HCT116 (cell line): ENCODE measurements at regions not wholly inside any gene's neighbourhood (a gene's known extent, or its start where the extent isn't known, plus 50 kb on each side); places are given as distances from the start of the nearest gene placed in this dataset.
"Not testable (repeated sequence)": the region's sequence is repeated elsewhere in the genome, so short reads cannot be mapped to it uniquely, and the experiment has no call there.

ENCODE experiments used
- ATF3 ChIP-seq: IDR thresholded peaks from 2 replicates; pipeline ENCODE4 v1.6.1; 2012
- CTCF ChIP-seq, 3 experiments: fragments of 200-600 bp in 1 of 3; sonication (generic) in 1 of 3; IDR thresholded peaks in 2 of 3; conservative IDR thresholded peaks in 1 of 3; 2 replicates each; pipeline ENCODE4 v1.5.1; 2012 to 2017; ENCODE audit warnings: low read depth in 2 of 3, low read length in 2 of 3, antibody characterized with exemption in 1 of 3, borderline replicate concordance in 1 of 3, control low read depth in 1 of 3, mild to moderate bottlenecking in 1 of 3, mixed read lengths in 1 of 3, mixed run types in 1 of 3, moderate library complexity in 1 of 3; ENCODE audit not compliant: insufficient read depth in 1 of 3
- EZH2 ChIP-seq: fragments of 200-600 bp; sonication (generic); IDR thresholded peaks from 2 replicates; pipeline ENCODE4 v1.6.1; 2017; ENCODE audit warnings: antibody characterized with exemption, mixed run types
- JUND ChIP-seq: IDR thresholded peaks from 2 replicates; pipeline ENCODE4 v1.6.1; 2012
- MAX ChIP-seq: IDR thresholded peaks from 2 replicates; pipeline ENCODE4 v1.6.1; 2012
- POLR2A ChIP-seq: IDR thresholded peaks from 2 replicates; pipeline ENCODE4 v1.7.0; 2011; ENCODE audit warnings: borderline replicate concordance; ENCODE audit not compliant: insufficient read depth, insufficient read length; ENCODE audit errors: extremely low read depth
- POLR2AphosphoS5 ChIP-seq: IDR thresholded peaks from 2 replicates; pipeline ENCODE4 v1.6.1; 2011; ENCODE audit warnings: mild to moderate bottlenecking, low read depth, low read length, moderate library complexity
- RAD21 ChIP-seq: IDR thresholded peaks from 2 replicates; pipeline ENCODE4 v1.6.1; 2012; ENCODE audit warnings: low read depth, mild to moderate bottlenecking
- SP1 ChIP-seq: IDR thresholded peaks from 2 replicates; pipeline ENCODE4 v1.6.1; 2012; ENCODE audit warnings: low read depth
- TCF7L2 ChIP-seq: IDR thresholded peaks from 2 replicates; pipeline ENCODE4 v1.7.0; 2011; ENCODE audit warnings: borderline replicate concordance, inconsistent platforms; ENCODE audit not compliant: insufficient read depth, insufficient read length; ENCODE audit errors: extremely low read depth
- ZFX ChIP-seq: fragments of 450-650 bp; IDR thresholded peaks from 2 replicates; pipeline ENCODE4 v1.6.1; 2017

DNA sequence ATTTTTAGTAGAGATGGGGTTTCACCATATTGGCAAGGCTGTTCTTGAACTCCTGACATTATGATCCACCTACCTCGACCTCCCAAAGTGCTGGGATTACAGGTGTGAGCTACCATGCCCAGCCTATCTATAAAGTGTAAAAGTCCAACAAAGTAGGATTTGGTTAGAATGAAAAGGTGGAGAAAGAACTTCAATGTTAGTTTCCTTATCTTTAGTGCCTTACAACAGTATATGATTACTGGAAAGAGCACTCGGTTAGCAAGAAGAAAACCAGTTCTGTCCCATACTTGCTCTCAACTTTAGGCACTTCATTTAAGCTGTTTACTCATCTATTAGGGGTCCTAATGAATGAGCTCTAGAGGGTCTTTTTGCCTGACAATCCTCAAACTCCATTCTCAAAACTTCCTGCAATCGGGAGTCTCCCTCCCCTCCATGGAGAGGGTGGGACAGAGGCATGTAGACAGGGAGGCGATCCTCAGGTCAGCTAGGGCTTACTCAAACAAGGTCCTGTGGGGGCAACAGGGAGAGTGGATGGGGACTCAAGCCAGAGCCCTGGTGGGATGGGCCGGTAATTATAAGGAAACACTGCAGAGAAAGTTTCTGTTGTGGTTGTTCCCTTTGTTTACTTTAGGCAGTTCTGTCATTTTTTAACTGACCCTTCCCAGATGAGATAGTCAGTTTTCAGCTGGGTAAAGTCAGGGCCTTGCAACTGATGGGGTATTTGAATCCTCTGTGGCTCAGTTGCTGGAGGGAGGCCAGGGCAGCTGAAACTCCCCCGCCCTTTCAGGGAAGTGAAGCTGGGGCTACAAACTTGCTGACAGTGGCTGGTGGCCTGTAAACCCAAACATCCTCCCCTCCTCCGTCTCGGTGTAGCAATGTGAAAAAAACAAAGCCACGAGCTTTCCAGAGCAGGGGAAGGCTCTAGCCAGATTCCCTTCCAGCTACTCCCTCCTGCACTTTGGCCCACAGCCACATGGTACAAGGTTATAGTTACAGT, 64.4 kb upstream of the NOTCH2NLA start:
- TF ChIP-seq POLR2AphosphoS5; JUND; CTCF (IDR thresholded peaks at IDR 0.05 in 2 of 3, conservative IDR thresholded peaks at IDR 0.05 in 1 of 3; ENCODE audit: borderline replicate concordance in 1 of 3, insufficient read depth in 1 of 3, low read depth in 2 of 3, low read length in 2 of 3); SP1; MAX; ZFX; ATF3; EZH2; TCF7L2; POLR2A; RAD21: not testable (repeated sequence)
